Upper lobe of right lung (tissue), 1 donor: ENCODE measurements at regions not wholly inside any gene's neighbourhood (a gene's known extent, or its start where the extent isn't known, plus 50 kb on each side); places are given as distances from the start of the nearest gene placed in this dataset.

Experiments used
- ATAC-seq: fragments of 200-7000 bp; cut with Tn5 transposase; one replicate; pipeline ENCODE4 v1.9.1; 2020; ENCODE audit warnings: mild to moderate bottlenecking, moderate library complexity
- DNase-seq: peaks from one replicate; pipeline ENCODE4 v3.0.0-alpha.2; 2020
- H3K27ac ChIP-seq: fragments of 200-600 bp; one replicate; pipeline ENCODE4 v1.8.0; 2022
- H3K27me3 ChIP-seq: fragments of 200-600 bp; one replicate; pipeline ENCODE4 v1.8.0; 2022; ENCODE audit warnings: mild to moderate bottlenecking
- H3K36me3 ChIP-seq: fragments of 200-600 bp; one replicate; pipeline ENCODE4 v1.8.0; 2022
- H3K4me1 ChIP-seq: fragments of 200-600 bp; one replicate; pipeline ENCODE4 v1.8.0; 2022
- H3K4me3 ChIP-seq: fragments of 200-600 bp; one replicate; pipeline ENCODE4 v1.8.0; 2022; ENCODE audit warnings: mild to moderate bottlenecking
- H3K9me3 ChIP-seq: fragments of 200-600 bp; one replicate; pipeline ENCODE4 v1.8.0; 2022
- intact Hi-C: fragments of 100-400 bp; cut with DNase I; formaldehyde crosslinking; loops from one replicate; pipeline ENCODE4 v1.11.0; 2022
- TF ChIP-seq, protein P1 (sequence below): fragments of 200-600 bp; IDR thresholded peaks from one replicate; pipeline ENCODE4 v1.8.0; 2022; ENCODE audit warnings: antibody characterized with exemption
- donor health status: DM: no; HTN: yes; CAD: no; lungs with severe emphysema.

DNA sequence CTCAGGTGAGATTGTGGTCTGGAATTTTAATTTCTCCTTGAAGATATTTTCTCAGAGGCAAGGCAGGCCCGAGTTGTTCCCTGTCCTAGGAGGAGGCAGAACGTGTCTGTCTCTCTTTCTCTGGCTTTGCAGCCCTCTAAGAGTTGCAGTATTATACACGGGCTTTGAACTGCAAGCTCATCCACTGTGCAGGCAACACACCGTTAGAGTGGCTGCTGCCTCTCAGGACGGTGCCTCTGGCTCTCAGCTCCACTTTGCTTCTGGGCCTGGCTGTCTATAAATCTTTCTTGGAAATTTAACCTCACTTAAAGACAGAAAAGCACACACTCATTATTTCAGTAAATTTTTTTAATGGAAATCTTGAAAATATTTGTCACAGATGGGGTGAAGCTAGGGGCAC, 170.1 kb upstream of the ADCY2 start:
- intact Hi-C loops = no loop called here
- H3K4me3 ChIP-seq = no peak overlapping the region
- peaks cover 5% of the 10 kb centered on the region for H3K27me3 ChIP-seq
- no peak overlapping the region for H3K27ac ChIP-seq
- no peaks in the 10 kb centered on the region for H3K9me3 ChIP-seq
- ATAC-seq (no peak), DNase-seq (no peak)
- H3K36me3 ChIP-seq = no peaks in the 10 kb centered on the region
- TF ChIP-seq, protein P1, sequence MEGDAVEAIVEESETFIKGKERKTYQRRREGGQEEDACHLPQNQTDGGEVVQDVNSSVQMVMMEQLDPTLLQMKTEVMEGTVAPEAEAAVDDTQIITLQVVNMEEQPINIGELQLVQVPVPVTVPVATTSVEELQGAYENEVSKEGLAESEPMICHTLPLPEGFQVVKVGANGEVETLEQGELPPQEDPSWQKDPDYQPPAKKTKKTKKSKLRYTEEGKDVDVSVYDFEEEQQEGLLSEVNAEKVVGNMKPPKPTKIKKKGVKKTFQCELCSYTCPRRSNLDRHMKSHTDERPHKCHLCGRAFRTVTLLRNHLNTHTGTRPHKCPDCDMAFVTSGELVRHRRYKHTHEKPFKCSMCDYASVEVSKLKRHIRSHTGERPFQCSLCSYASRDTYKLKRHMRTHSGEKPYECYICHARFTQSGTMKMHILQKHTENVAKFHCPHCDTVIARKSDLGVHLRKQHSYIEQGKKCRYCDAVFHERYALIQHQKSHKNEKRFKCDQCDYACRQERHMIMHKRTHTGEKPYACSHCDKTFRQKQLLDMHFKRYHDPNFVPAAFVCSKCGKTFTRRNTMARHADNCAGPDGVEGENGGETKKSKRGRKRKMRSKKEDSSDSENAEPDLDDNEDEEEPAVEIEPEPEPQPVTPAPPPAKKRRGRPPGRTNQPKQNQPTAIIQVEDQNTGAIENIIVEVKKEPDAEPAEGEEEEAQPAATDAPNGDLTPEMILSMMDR = no peak
- no peaks in the 10 kb centered on the region for H3K4me1 ChIP-seq

DNA sequence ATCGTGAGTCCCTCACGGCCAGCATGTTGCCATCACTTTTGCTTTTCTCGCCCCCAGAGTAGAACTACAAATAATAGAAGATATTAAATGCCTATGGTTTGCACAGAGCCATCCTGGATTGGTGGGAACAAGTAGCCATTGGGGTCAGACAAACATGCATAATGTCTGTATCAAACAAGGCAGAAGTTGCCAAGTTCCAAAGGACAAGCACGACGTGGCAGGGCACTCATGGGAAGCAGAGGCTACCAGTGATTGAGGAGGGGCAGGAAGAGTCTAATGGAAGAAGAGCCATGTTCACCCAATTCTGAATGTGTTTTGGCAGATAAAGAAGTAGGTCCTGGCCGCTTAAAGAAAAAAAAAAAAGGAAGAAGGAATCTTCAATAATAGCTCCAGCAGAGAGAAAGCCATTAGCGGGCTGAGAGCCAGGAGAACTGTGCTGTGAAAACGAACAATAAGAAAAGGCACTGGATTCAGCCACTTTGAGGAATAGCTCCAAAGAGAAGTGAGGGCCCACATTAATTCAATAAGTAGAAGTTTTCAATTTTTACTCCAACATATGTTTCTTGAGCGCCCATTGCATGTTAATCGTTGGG, 153.7 kb upstream of the ADCY2 start:
- Histone ChIP-seq H3K4me1 (no peaks in the 10 kb centered on the region), H3K27ac (no peak overlapping the region), H3K9me3 (no peaks in the 10 kb centered on the region), H3K4me3 (no peak overlapping the region), H3K36me3 (no peaks in the 10 kb centered on the region), H3K27me3 (no peaks in the 10 kb centered on the region)
- TF ChIP-seq, protein P1 = no peak
- no peak for DNase-seq
- no peak for ATAC-seq
- intact Hi-C loops = no loop called here

DNA sequence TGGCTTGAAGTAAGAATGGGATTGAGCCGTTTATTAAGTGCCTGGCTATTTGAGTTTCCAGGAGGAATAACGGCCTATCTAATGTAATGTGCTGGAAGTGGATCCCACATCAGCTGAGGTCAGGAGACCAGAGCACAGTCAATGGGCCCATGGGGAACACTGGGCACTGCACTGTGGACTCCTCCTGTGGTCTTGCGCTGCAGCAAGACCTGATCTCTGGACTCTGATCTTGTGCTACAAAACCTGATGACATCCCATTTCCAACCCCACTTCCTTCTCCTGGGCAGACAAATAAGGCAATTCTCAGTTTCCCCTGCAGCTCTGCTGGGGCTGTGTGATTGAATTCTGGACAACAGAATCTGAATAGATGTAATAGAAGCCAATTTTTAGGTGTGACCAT, 151.7 kb upstream of the ADCY2 start:
- TF ChIP-seq, protein P1 = no peak
- no peak overlapping the region for H3K27ac ChIP-seq
- H3K4me3 ChIP-seq = no peak overlapping the region
- H3K27me3 ChIP-seq = no peaks in the 10 kb centered on the region
- no peak for ATAC-seq
- no peaks in the 10 kb centered on the region for H3K9me3 ChIP-seq
- no peaks in the 10 kb centered on the region for H3K36me3 ChIP-seq
- no peaks in the 10 kb centered on the region for H3K4me1 ChIP-seq
- intact Hi-C loops = no loop called here
- DNase-seq = no peak

DNA sequence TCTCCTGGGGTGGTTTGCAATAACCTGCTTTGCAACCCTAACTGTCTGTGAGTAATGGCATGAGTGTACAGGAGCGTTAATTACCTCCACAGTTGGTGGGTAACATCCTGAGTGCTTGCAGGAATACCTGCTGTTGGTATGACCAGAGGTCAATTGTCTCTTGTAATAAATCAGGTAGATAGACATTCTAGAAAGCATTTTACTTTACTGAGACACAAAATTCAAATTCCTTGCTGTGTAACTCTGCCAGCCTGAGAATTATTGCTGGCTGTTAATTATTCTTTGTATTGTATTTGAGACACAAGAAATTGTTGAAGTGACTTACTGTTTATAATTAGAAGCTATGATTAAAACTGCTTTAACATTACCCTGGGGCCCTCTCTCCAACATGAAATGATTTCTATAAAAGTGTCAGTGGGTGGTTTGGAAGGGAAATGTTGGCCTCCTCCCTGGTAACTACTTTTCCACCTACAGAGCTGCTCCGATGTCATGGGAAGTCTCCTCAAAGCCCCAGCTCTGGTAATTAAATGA, 150.8 kb upstream of the ADCY2 start:
- intact Hi-C loops = no loop called here
- TF ChIP-seq, protein P1 = no peak
- Histone ChIP-seq H3K36me3 (no peaks in the 10 kb centered on the region), H3K9me3 (no peaks in the 10 kb centered on the region), H3K27me3 (no peaks in the 10 kb centered on the region), H3K4me1 (no peaks in the 10 kb centered on the region), H3K4me3 (no peak overlapping the region), H3K27ac (no peak overlapping the region)
- DNase-seq (no peak), ATAC-seq (no peak)

DNA sequence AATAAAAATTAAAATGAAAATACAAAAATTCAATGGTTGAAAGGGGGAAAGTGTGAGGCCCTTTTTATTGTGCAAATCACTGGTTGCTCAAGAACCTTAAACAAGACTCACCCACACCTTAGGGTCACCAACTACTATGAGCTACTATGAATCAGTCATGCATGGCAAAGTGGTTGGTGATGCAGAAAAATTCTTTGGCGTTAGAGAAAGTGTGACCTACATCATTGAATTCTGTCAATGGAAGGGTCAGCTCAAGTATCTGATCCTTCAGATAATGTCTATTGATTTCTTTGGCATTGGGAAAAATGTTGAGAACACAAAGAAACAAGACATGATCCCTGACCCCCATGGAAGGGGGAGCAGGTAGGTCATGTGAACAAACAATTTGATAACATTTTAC, 149.7 kb upstream of the ADCY2 start:
- ATAC-seq (no peak), DNase-seq (no peak)

More for the DNA sequence above, 149.7 kb upstream of the ADCY2 start:
- no peak overlapping the region for H3K27ac ChIP-seq
- no peaks in the 10 kb centered on the region for H3K36me3 ChIP-seq
- TF ChIP-seq, protein P1 = no peak
- H3K4me3 ChIP-seq = no peak overlapping the region
- intact Hi-C loops = no loop called here
- no peaks in the 10 kb centered on the region for H3K9me3 ChIP-seq
- H3K4me1 ChIP-seq = no peaks in the 10 kb centered on the region
- H3K27me3 ChIP-seq = no peaks in the 10 kb centered on the region
